NCI-H2196 (cell line): ENCODE measurements at regions not wholly inside any gene's neighbourhood (a gene's known extent, or its start where the extent isn't known, plus 50 kb on each side); places are given as distances from the start of the nearest gene placed in this dataset.

Experiments used
- DNase-seq: peaks from one replicate; lab custom pipeline; 2025; ENCODE audit not compliant: unreplicated experiment; lab: John Stamatoyannopoulos, UW

GRCh38 chr16:51629576-51629975 is 478.5 kb upstream of the SALL1 start:
- no peak for DNase-seq

- no peak for DNase-seq
Observed at GRCh38 chr16:51624080-51624775, 473.2 kb upstream of the SALL1 start.

GRCh38 chr16:51621610-51622009 is 470.5 kb upstream of the SALL1 start:
- DNase-seq: no peak

GRCh38 chr16:51615141-51615540 is 464.1 kb upstream of the SALL1 start:
- DNase-seq: no peak

- DNase-seq: peak; percentile 4
Observed at GRCh38 chr16:51607201-51607651, 456.2 kb upstream of the SALL1 start.

GRCh38 chr16:51596247-51596646 is 445.2 kb upstream of the SALL1 start:
- DNase-seq: no peak

- no peak for DNase-seq
Observed at GRCh38 chr16:51592535-51593300, 441.6 kb upstream of the SALL1 start.

- DNase-seq: no peak
Observed at GRCh38 chr16:51592001-51592501, 441.0 kb upstream of the SALL1 start.

GRCh38 chr16:51591480-51591879 is 440.4 kb upstream of the SALL1 start:
- no peak for DNase-seq

GRCh38 chr16:51579652-51580360 is 428.7 kb upstream of the SALL1 start:
- no peak for DNase-seq

- DNase-seq: peak; percentile 44
Observed at GRCh38 chr16:51577621-51578303, 426.7 kb upstream of the SALL1 start.

GRCh38 chr16:51576498-51577195 is 425.6 kb upstream of the SALL1 start:
- no peak for DNase-seq

GRCh38 chr16:51573191-51573590 is 422.1 kb upstream of the SALL1 start:
- no peak for DNase-seq

- DNase-seq: no peak
Observed at GRCh38 chr16:51569203-51569931, 418.3 kb upstream of the SALL1 start.

GRCh38 chr16:51567911-51568310 is 416.8 kb upstream of the SALL1 start:
- DNase-seq: no peak

- no peak for DNase-seq
Observed at GRCh38 chr16:51565184-51565583, 414.1 kb upstream of the SALL1 start.

GRCh38 chr16:51562891-51563290 is 411.8 kb upstream of the SALL1 start:
- DNase-seq: no peak

- DNase-seq: no peak
Observed at GRCh38 chr16:51559901-51560300, 408.8 kb upstream of the SALL1 start.

- DNase-seq: no peak
Observed at GRCh38 chr16:51557670-51558069, 406.6 kb upstream of the SALL1 start.
